Fibroblast of lung (primary cell): ENCODE measurements at regions not wholly inside any gene's neighbourhood (a gene's known extent, or its start where the extent isn't known, plus 50 kb on each side); places are given as distances from the start of the nearest gene placed in this dataset.
A peak's percentile ranks its signal among the peaks of the same experiment; 100 is the strongest.

Experiments used
- DNase-seq, 2 donors: peaks; one replicate each; pipeline versions ENCODE4 v3.0.0 to v3.0.0-alpha.2; 2010; ENCODE audit warnings: low read depth in 2 of 2
- H2AFZ ChIP-seq: 2 replicates; pipeline ENCODE4 v1.5.1; 2012; ENCODE audit warnings: low read length, control low read depth, inconsistent platforms
- H3K27ac ChIP-seq: 2 replicates; pipeline ENCODE4 v1.5.1; 2011; ENCODE audit warnings: low read length, control low read depth; ENCODE audit not compliant: insufficient read depth
- H3K27me3 ChIP-seq: 2 replicates; pipeline ENCODE4 v1.5.1; 2011; ENCODE audit warnings: mild to moderate bottlenecking, low read length; ENCODE audit not compliant: control insufficient read depth, insufficient read depth
- H3K36me3 ChIP-seq: 2 replicates; pipeline ENCODE4 v1.5.1; 2011; ENCODE audit warnings: low read length; ENCODE audit not compliant: control insufficient read depth, insufficient read depth
- H3K4me1 ChIP-seq: 2 replicates; pipeline ENCODE4 v1.5.1; 2011; ENCODE audit warnings: low read length; ENCODE audit not compliant: control insufficient read depth, insufficient read depth; ENCODE audit errors: extremely low read depth
- H3K4me2 ChIP-seq: 2 replicates; pipeline ENCODE4 v1.5.1; 2011; ENCODE audit warnings: low read length, control low read depth; ENCODE audit not compliant: insufficient read depth; ENCODE audit errors: extremely low read depth
- H3K4me3 ChIP-seq, 4 experiments: fragments of 200-600 bp in 1 of 4; sonication (generic) in 1 of 4; replicated peaks in 1 of 4; 2 replicates each; pipeline ENCODE4 v1.5.1; 2011 to 2016; ENCODE audit warnings: low read length in 4 of 4, low read depth in 3 of 4, mild to moderate bottlenecking in 3 of 4, control low read depth in 2 of 4, inconsistent platforms in 1 of 4, mixed read lengths in 1 of 4; ENCODE audit not compliant: insufficient read depth in 1 of 4; ENCODE audit errors: control extremely low read depth in 1 of 4
- H3K79me2 ChIP-seq: 2 replicates; pipeline ENCODE4 v1.5.1; 2012; ENCODE audit warnings: mild to moderate bottlenecking, low read length, inconsistent platforms; ENCODE audit not compliant: control insufficient read depth, insufficient read depth
- H3K9ac ChIP-seq: 2 replicates; pipeline ENCODE4 v1.5.1; 2011; ENCODE audit warnings: mild to moderate bottlenecking, low read length, control low read depth; ENCODE audit not compliant: insufficient read depth
- H3K9me3 ChIP-seq: 2 replicates; pipeline ENCODE4 v1.5.1; 2012; ENCODE audit warnings: low read depth, low read length; ENCODE audit not compliant: control insufficient read depth, insufficient read depth
- H4K20me1 ChIP-seq: 2 replicates; pipeline ENCODE4 v1.5.1; 2011; ENCODE audit warnings: low read length; ENCODE audit not compliant: control insufficient read depth, insufficient read depth; ENCODE audit errors: extremely low read depth
- EZH2 ChIP-seq: IDR thresholded peaks from 2 replicates; pipeline ENCODE4 v1.5.1; 2012; ENCODE audit warnings: low read length, control low read depth, mild to moderate bottlenecking; ENCODE audit errors: missing control alignments
- TF ChIP-seq, protein P1 (sequence below), 2 donors: IDR thresholded peaks in 1 of 2; conservative IDR thresholded peaks in 1 of 2; 1 replicate in 1 of 2; 2 replicates in 1 of 2; pipeline ENCODE4 v1.5.1; 2011 to 2012; ENCODE audit warnings: low read length in 2 of 2, control low read depth in 1 of 2, inconsistent platforms in 1 of 2, low read depth in 1 of 2, mild to moderate bottlenecking in 1 of 2

DNA sequence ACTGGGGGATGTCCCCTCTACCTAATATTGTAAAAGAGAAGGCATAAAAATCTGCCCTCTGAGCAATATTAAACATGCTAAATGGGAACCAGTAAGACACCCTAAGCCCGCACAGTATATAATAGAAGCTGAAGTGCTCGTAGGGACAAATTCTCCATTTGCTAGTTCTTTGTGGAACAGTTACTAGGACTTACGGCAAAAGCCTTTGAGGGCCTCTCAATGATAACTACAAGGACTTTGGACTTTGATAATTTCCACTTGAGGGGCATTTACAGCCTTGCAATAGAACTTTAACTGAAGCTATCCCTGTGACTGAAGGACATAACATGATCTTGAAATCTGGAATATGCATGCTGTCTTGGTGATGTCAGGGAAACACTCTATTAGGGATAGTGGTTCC is 111.5 kb upstream of the IFNG-AS1 start:
- Histone ChIP-seq H2AFZ (no peak overlapping the region), H4K20me1 (no peaks in the 10 kb centered on the region), H3K4me3 (no peak overlapping the region), H3K4me2 (no peak overlapping the region), H3K4me1 (no peaks in the 10 kb centered on the region), H3K27ac (no peak overlapping the region), H3K36me3 (no peaks in the 10 kb centered on the region), H3K9me3 (no peaks in the 10 kb centered on the region), H3K27me3 (no peaks in the 10 kb centered on the region), H3K9ac (no peak overlapping the region), H3K79me2 (no peaks in the 10 kb centered on the region)
- no peak for DNase-seq
- TF ChIP-seq EZH2, result no peak
- TF ChIP-seq, protein P1, sequence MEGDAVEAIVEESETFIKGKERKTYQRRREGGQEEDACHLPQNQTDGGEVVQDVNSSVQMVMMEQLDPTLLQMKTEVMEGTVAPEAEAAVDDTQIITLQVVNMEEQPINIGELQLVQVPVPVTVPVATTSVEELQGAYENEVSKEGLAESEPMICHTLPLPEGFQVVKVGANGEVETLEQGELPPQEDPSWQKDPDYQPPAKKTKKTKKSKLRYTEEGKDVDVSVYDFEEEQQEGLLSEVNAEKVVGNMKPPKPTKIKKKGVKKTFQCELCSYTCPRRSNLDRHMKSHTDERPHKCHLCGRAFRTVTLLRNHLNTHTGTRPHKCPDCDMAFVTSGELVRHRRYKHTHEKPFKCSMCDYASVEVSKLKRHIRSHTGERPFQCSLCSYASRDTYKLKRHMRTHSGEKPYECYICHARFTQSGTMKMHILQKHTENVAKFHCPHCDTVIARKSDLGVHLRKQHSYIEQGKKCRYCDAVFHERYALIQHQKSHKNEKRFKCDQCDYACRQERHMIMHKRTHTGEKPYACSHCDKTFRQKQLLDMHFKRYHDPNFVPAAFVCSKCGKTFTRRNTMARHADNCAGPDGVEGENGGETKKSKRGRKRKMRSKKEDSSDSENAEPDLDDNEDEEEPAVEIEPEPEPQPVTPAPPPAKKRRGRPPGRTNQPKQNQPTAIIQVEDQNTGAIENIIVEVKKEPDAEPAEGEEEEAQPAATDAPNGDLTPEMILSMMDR (conservative IDR thresholded peaks at IDR 0.05 in 1 of 2, IDR thresholded peaks at IDR 0.05 in 1 of 2; ENCODE audit: low read depth in 1 of 2, low read length in 2 of 2), result no peak

DNA sequence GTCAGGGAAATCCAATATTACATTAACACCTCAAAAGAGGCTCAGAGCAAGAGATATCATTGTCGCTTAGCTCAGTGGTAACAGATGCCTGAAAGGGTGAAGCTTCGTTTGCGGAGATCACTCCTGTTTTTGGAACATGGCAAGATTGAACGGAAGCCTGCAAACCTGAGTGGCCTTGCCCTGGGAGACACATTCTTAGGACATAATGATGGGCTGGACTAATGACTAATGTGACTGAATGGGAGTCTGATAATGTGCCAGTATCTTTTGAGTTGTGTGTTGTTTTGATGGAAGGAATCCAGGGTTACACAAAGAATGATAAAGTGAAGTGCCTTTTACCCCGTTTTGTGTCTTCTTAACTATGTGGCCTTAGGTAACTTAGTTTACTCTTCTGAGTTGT is 109.3 kb upstream of the IFNG-AS1 start:
- no peaks in the 10 kb centered on the region for H3K36me3 ChIP-seq
- no peak overlapping the region for H3K4me2 ChIP-seq
- no peaks in the 10 kb centered on the region for H3K27me3 ChIP-seq
- H4K20me1 ChIP-seq, result no peaks in the 10 kb centered on the region
- no peak overlapping the region for H3K4me3 ChIP-seq
- no peak overlapping the region for H3K27ac ChIP-seq
- H3K4me1 ChIP-seq, result no peaks in the 10 kb centered on the region
- TF ChIP-seq, protein P1 (conservative IDR thresholded peaks at IDR 0.05 in 1 of 2, IDR thresholded peaks at IDR 0.05 in 1 of 2; ENCODE audit: low read depth in 1 of 2, low read length in 2 of 2), result no peak
- H3K9ac ChIP-seq, result no peak overlapping the region
- H2AFZ ChIP-seq, result no peak overlapping the region
- H3K9me3 ChIP-seq, result no peaks in the 10 kb centered on the region
- DNase-seq, result peak in 1 of 2 donors; percentile 7
- no peaks in the 10 kb centered on the region for H3K79me2 ChIP-seq

DNA sequence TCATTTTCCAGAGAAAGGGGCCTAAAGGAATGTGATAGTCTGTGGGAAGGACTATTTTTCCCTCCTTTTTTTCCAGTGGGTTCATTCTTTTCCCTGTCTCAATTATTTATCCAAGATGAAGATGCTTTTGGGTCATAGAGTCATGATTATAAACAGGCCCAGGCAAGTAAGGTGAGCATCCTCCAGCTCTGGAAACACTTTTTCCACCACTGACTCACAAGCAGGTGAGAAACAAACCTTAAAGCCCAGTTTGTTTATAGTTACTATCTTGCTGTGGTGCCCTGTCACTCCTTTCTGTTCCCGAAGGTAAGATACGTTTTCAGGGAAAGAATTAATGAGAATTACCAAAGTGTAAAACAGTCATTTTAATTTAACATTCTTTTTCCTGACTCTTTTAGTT is 107.7 kb upstream of the IFNG-AS1 start:
- Histone ChIP-seq H3K4me2 (no peak overlapping the region), H3K4me1 (no peaks in the 10 kb centered on the region), H3K9me3 (no peaks in the 10 kb centered on the region), H4K20me1 (no peaks in the 10 kb centered on the region), H3K79me2 (no peaks in the 10 kb centered on the region), H3K27ac (no peak overlapping the region), H3K4me3 (no peak overlapping the region), H2AFZ (no peak overlapping the region), H3K27me3 (no peaks in the 10 kb centered on the region), H3K36me3 (no peaks in the 10 kb centered on the region), H3K9ac (no peak overlapping the region)
- TF ChIP-seq, protein P1 (conservative IDR thresholded peaks at IDR 0.05 in 1 of 2, IDR thresholded peaks at IDR 0.05 in 1 of 2; ENCODE audit: low read depth in 1 of 2, low read length in 2 of 2), result no peak
- TF ChIP-seq EZH2, result no peak
- no peak for DNase-seq
